H9 (cell line): ENCODE measurements at regions not wholly inside any gene's neighbourhood (a gene's known extent, or its start where the extent isn't known, plus 50 kb on each side); places are given as distances from the start of the nearest gene placed in this dataset.

Experiments
- DNase-seq: peaks from one replicate; pipeline ENCODE4 v3.0.0-alpha.2; 2017
- H2AFZ ChIP-seq: one replicate; pipeline ENCODE4 v1.6.1; 2013; ENCODE audit warnings: mild to moderate bottlenecking, low read length, control low read depth, moderate library complexity
- H2AK5ac ChIP-seq: 2 replicates; pipeline ENCODE4 v1.6.1; 2013; ENCODE audit warnings: low read length, control low read depth, mixed read lengths; ENCODE audit not compliant: insufficient read length
- H2BK120ac ChIP-seq: one replicate; pipeline ENCODE4 v1.6.1; 2013; ENCODE audit warnings: low read depth, mild to moderate bottlenecking, low read length, control low read depth, inconsistent platforms; ENCODE audit not compliant: poor library complexity, severe bottlenecking
- H2BK12ac ChIP-seq: 2 replicates; pipeline ENCODE4 v1.6.1; 2013; ENCODE audit warnings: low read length, control low read depth, mixed read lengths, low read depth; ENCODE audit not compliant: insufficient read length
- H2BK15ac ChIP-seq: 2 replicates; pipeline ENCODE4 v1.6.1; 2013; ENCODE audit warnings: low read depth, low read length, control low read depth
- H2BK20ac ChIP-seq: one replicate; pipeline ENCODE4 v1.6.1; 2013; ENCODE audit warnings: low read depth, mild to moderate bottlenecking, low read length, control low read depth, inconsistent platforms; ENCODE audit not compliant: poor library complexity, severe bottlenecking
- H2BK5ac ChIP-seq: 2 replicates; pipeline ENCODE4 v1.6.1; 2013; ENCODE audit warnings: low read length, control low read depth, mixed read lengths; ENCODE audit not compliant: insufficient read length
- H3K14ac ChIP-seq: 2 replicates; pipeline ENCODE4 v1.6.1; 2013; ENCODE audit warnings: low read length, control low read depth; ENCODE audit not compliant: insufficient read depth
- H3K18ac ChIP-seq: 2 replicates; pipeline ENCODE4 v1.6.1; 2013; ENCODE audit warnings: low read depth, mild to moderate bottlenecking, mixed read lengths, low read length, control low read depth; ENCODE audit not compliant: insufficient read length
- H3K23ac ChIP-seq: 2 replicates; pipeline ENCODE4 v1.6.1; 2013; ENCODE audit warnings: low read length, control low read depth, mixed read lengths, low read depth; ENCODE audit not compliant: insufficient read length
- H3K23me2 ChIP-seq: 2 replicates; pipeline ENCODE4 v1.6.1; 2013; ENCODE audit warnings: low read depth, mild to moderate bottlenecking, mixed read lengths, low read length, control low read depth; ENCODE audit not compliant: insufficient read length, poor library complexity, severe bottlenecking
- H3K27ac ChIP-seq: 2 replicates; pipeline ENCODE4 v1.5.1; 2013; ENCODE audit warnings: low read length, control low read depth, mixed read lengths, low read depth; ENCODE audit not compliant: insufficient read length
- H3K27me3 ChIP-seq: 2 replicates; pipeline ENCODE4 v1.6.1; 2013; ENCODE audit warnings: low read length, control low read depth, inconsistent platforms; ENCODE audit not compliant: insufficient read depth
- H3K4ac ChIP-seq: 2 replicates; pipeline ENCODE4 v1.6.1; 2013; ENCODE audit warnings: low read depth, mild to moderate bottlenecking, control low read depth, inconsistent platforms, low read length, moderate library complexity
- H3K4me1 ChIP-seq: 2 replicates; pipeline ENCODE4 v1.6.1; 2013; ENCODE audit warnings: low read length, control low read depth, inconsistent platforms; ENCODE audit not compliant: insufficient read depth
- H3K4me2 ChIP-seq: 2 replicates; pipeline ENCODE4 v1.6.1; 2013; ENCODE audit warnings: low read length, control low read depth, mixed read lengths; ENCODE audit not compliant: insufficient read length, insufficient read depth
- H3K56ac ChIP-seq: 2 replicates; pipeline ENCODE4 v1.6.1; 2013; ENCODE audit warnings: low read depth, mild to moderate bottlenecking, mixed read lengths, low read length, control low read depth; ENCODE audit not compliant: insufficient read length
- H3K79me1 ChIP-seq: 2 replicates; pipeline ENCODE4 v1.6.1; 2013; ENCODE audit warnings: low read depth, mild to moderate bottlenecking, moderate library complexity, low read length, control low read depth, inconsistent platforms; ENCODE audit not compliant: insufficient read depth, poor library complexity, severe bottlenecking
- H3K79me2 ChIP-seq: 2 replicates; pipeline ENCODE4 v1.6.1; 2013; ENCODE audit warnings: low read length, control low read depth, inconsistent platforms; ENCODE audit not compliant: insufficient read depth
- H3K9ac ChIP-seq: 2 replicates; pipeline ENCODE4 v1.6.1; 2013; ENCODE audit warnings: low read length, control low read depth, mixed read lengths; ENCODE audit not compliant: insufficient read length; ENCODE audit errors: extremely low read depth
- H3K9me3 ChIP-seq: one replicate; pipeline ENCODE4 v1.6.1; 2013; ENCODE audit warnings: low read depth, low read length, inconsistent platforms; ENCODE audit not compliant: control insufficient read depth
- H3T11ph ChIP-seq: one replicate; pipeline ENCODE4 v1.6.1; 2013; ENCODE audit warnings: mild to moderate bottlenecking, low read length, control low read depth, inconsistent platforms
- H4K20me1 ChIP-seq: one replicate; pipeline ENCODE4 v1.6.1; 2013; ENCODE audit not compliant: control insufficient read depth, insufficient read length, insufficient read depth
- H4K5ac ChIP-seq: 2 replicates; pipeline ENCODE4 v1.6.1; 2013; ENCODE audit warnings: low read depth, mild to moderate bottlenecking, mixed read lengths, low read length, control low read depth; ENCODE audit not compliant: insufficient read length
- H4K8ac ChIP-seq: replicated peaks from 2 replicates; pipeline ENCODE4 v1.6.1; 2013; ENCODE audit warnings: low read length, control low read depth, mixed read lengths, low read depth; ENCODE audit not compliant: insufficient read length
- H4K91ac ChIP-seq: 2 replicates; pipeline ENCODE4 v1.6.1; 2013; ENCODE audit warnings: low read depth, mild to moderate bottlenecking, moderate library complexity, mixed read lengths, low read length, control low read depth; ENCODE audit not compliant: insufficient read length
- H3K27ac Mint-ChIP-seq, 3 experiments: 2 replicates in 2 of 3; 3 replicates in 1 of 3; pipeline ENCODE4 v1.8.0; 2020 to 2021; ENCODE audit warnings: mixed read lengths in 3 of 3, mild to moderate bottlenecking in 1 of 3, moderate library complexity in 1 of 3
- H3K27me3 Mint-ChIP-seq: 2 replicates; pipeline ENCODE4 v1.8.0; 2021; ENCODE audit warnings: low read depth, mild to moderate bottlenecking, moderate library complexity, mixed read lengths
- H3K36me3 Mint-ChIP-seq, 3 experiments: 2 replicates in 2 of 3; 3 replicates in 1 of 3; pipeline ENCODE4 v1.8.0; 2020 to 2021; ENCODE audit warnings: low read depth in 3 of 3, mixed read lengths in 3 of 3; ENCODE audit not compliant: insufficient read depth in 1 of 3
- H3K4me1 Mint-ChIP-seq, 2 experiments: 2 replicates each; pipeline ENCODE4 v1.8.0; 2020; ENCODE audit warnings: mixed read lengths in 2 of 2
- H3K4me3 Mint-ChIP-seq, 2 experiments: 2 replicates in 1 of 2; 3 replicates in 1 of 2; pipeline ENCODE4 v1.8.0; 2020 to 2021; ENCODE audit warnings: mild to moderate bottlenecking in 2 of 2, mixed read lengths in 2 of 2, moderate library complexity in 1 of 2
- H3K9me3 Mint-ChIP-seq, 2 experiments: 2 replicates in 1 of 2; 3 replicates in 1 of 2; pipeline ENCODE4 v1.8.0; 2020; ENCODE audit warnings: mild to moderate bottlenecking in 2 of 2, mixed read lengths in 2 of 2, moderate library complexity in 1 of 2
- WGBS: extraction: QIAGEN DNeasy Blood & Tissue Kit; methylation state at CpG from one replicate; pipeline ENCODE4 v1.1.7; 2013; ENCODE audit warnings: missing lambda C conversion rate, low lambda C conversion rate, mixed read lengths; ENCODE audit not compliant: insufficient read length; ENCODE audit errors: extremely low coverage; 5-methylcytosine and 5-hydroxymethylcytosine counted together
- TF ChIP-seq, protein P1 (sequence below): fragments of 200-600 bp; sonication (generic); conservative IDR thresholded peaks from 3 replicates; pipeline ENCODE4 v1.8.0; 2021; ENCODE audit warnings: antibody characterized with exemption, mild to moderate bottlenecking

DNA sequence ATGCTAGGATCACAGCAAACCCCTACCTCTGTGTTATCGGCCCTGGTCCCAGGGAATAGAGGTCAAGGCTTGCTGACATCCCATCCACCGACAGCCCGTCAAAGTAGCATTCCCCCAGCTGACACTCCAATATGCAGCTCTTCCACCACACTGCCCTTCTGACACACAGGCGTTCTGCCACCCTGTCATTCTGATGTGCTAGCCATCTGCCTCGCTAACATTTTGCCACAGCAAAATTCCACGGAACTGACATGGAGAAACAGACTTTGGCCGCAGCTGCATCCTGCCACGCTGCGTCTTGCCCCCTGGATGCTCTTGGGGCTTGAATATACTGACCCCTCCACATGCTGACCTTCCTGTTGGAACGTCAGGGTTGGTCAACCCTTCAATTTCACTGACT lies 163.2 kb upstream of the CSF3R start:
- no peak overlapping the region for H2BK15ac ChIP-seq
- H3K4me1 Mint-ChIP-seq = peaks cover 16 to 23% of the 10 kb centered on the region in 2 experiments
- H2BK12ac ChIP-seq = no peak overlapping the region
- no peaks in the 10 kb centered on the region for H3K9me3 Mint-ChIP-seq
- no peak overlapping the region for H3K23ac ChIP-seq
- H4K20me1 ChIP-seq = no peaks in the 10 kb centered on the region
- no peak overlapping the region for H2AK5ac ChIP-seq
- H3K4ac ChIP-seq = no peak overlapping the region
- no peaks in the 10 kb centered on the region for H3K79me2 ChIP-seq
- H3K27me3 Mint-ChIP-seq = peaks cover 8% of the 10 kb centered on the region
- H4K8ac ChIP-seq = no peak overlapping the region
- TF ChIP-seq, protein P1, sequence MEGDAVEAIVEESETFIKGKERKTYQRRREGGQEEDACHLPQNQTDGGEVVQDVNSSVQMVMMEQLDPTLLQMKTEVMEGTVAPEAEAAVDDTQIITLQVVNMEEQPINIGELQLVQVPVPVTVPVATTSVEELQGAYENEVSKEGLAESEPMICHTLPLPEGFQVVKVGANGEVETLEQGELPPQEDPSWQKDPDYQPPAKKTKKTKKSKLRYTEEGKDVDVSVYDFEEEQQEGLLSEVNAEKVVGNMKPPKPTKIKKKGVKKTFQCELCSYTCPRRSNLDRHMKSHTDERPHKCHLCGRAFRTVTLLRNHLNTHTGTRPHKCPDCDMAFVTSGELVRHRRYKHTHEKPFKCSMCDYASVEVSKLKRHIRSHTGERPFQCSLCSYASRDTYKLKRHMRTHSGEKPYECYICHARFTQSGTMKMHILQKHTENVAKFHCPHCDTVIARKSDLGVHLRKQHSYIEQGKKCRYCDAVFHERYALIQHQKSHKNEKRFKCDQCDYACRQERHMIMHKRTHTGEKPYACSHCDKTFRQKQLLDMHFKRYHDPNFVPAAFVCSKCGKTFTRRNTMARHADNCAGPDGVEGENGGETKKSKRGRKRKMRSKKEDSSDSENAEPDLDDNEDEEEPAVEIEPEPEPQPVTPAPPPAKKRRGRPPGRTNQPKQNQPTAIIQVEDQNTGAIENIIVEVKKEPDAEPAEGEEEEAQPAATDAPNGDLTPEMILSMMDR = no peak
- no peak overlapping the region for H3K27ac ChIP-seq
- 0 out of 2 replicates have a peak, but pooled peaks cover 3% of the 10 kb centered on the region for H3K4me1 ChIP-seq
- H3K56ac ChIP-seq = no peak overlapping the region
- no peak overlapping the region for H3K18ac ChIP-seq
- no peaks in the 10 kb centered on the region for H3K36me3 Mint-ChIP-seq
- no peaks in the 10 kb centered on the region for H3K27me3 ChIP-seq
- H3K79me1 ChIP-seq = no peaks in the 10 kb centered on the region
- H3K14ac ChIP-seq = no peak overlapping the region; the same call in 1 of the 2 replicates
- peak overlapping the region in 2 of 3 experiments; percentile 34 to 69; a peak in 4 of 7 replicates for H3K27ac Mint-ChIP-seq
- H4K5ac ChIP-seq = no peak overlapping the region
- WGBS = no CpG with 5 or more reads among the region's 10 CpGs
- DNase-seq = no peak
- H3K9ac ChIP-seq = no peak overlapping the region
- H3T11ph ChIP-seq = no peak overlapping the region
- H4K91ac ChIP-seq = no peak overlapping the region
- no peak overlapping the region for H3K4me3 Mint-ChIP-seq
- H2BK120ac ChIP-seq = no peak overlapping the region
- H2AFZ ChIP-seq = no peak overlapping the region
- H3K9me3 ChIP-seq = no peaks in the 10 kb centered on the region
- H3K23me2 ChIP-seq = no peaks in the 10 kb centered on the region
- no peak overlapping the region for H2BK5ac ChIP-seq
- H2BK20ac ChIP-seq = no peak overlapping the region
- no peak overlapping the region for H3K4me2 ChIP-seq
